NT2/D1 (cell line): ENCODE measurements at regions not wholly inside any gene's neighbourhood (a gene's known extent, or its start where the extent isn't known, plus 50 kb on each side); places are given as distances from the start of the nearest gene placed in this dataset.

Experiments
- SUZ12 ChIP-seq: IDR thresholded peaks from 2 replicates; pipeline ENCODE4 v1.6.1; 2011; ENCODE audit not compliant: insufficient read length, insufficient read depth; ENCODE audit errors: extremely low read depth
- YY1 ChIP-seq: IDR thresholded peaks from 2 replicates; pipeline ENCODE4 v1.6.1; 2011; ENCODE audit not compliant: insufficient read length, insufficient read depth
- ZNF274 ChIP-seq: IDR thresholded peaks from 2 replicates; pipeline ENCODE4 v1.6.1; 2011; ENCODE audit warnings: mild to moderate bottlenecking, low read depth, low read length

DNA sequence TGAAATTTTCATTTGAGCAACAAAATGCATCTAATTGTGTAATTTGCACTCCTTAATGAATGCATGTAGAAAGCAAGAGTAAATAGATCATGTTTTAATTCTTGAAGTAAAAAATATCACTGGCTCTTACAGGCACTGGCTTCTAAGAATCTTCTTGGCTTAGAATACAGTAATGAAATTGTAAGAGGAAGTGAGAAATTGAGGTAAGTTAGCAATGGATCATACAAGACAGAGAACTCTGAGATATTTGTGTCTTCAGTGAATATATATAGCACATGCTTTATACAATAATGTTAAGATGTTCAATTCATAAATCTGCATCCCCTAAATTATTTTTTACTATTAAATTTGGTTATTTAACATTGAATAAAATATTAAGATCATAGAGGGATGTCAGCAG, 465.0 kb downstream of the CNTN3 start:
- TF ChIP-seq YY1 (no peak), ZNF274 (no peak), SUZ12 (no peak)
